GM21576 (cell line): ENCODE measurements at regions not wholly inside any gene's neighbourhood (a gene's known extent, or its start where the extent isn't known, plus 50 kb on each side); places are given as distances from the start of the nearest gene placed in this dataset.

Experiments used
- ATAC-seq: cut with Tn5 transposase; IDR thresholded peaks from one replicate; pipeline ENCODE4 v1.9.1; 2021; ENCODE audit warnings: mild to moderate bottlenecking, moderate library complexity; ENCODE audit not compliant: unreplicated experiment

- ATAC-seq = no peak
Observed at GRCh38 chr11:112728288-112728687, 232.9 kb upstream of the NCAM1 start.

GRCh38 chr11:112728716-112729115 is 232.5 kb upstream of the NCAM1 start:
- no peak for ATAC-seq

GRCh38 chr11:112730591-112730990 is 230.6 kb upstream of the NCAM1 start:
- no peak for ATAC-seq

GRCh38 chr11:112731538-112731937 is 229.7 kb upstream of the NCAM1 start:
- ATAC-seq = no peak

- no peak for ATAC-seq
Observed at GRCh38 chr11:112732031-112732430, 229.2 kb upstream of the NCAM1 start.

- ATAC-seq = no peak
Observed at GRCh38 chr11:112734207-112734606, 227.0 kb upstream of the NCAM1 start.

GRCh38 chr11:112735470-112735869 is 225.8 kb upstream of the NCAM1 start:
- no peak for ATAC-seq

- no peak for ATAC-seq
Observed at GRCh38 chr11:112744041-112744440, 217.2 kb upstream of the NCAM1 start.

GRCh38 chr11:112745973-112746372 is 215.2 kb upstream of the NCAM1 start:
- ATAC-seq = no peak

- no peak for ATAC-seq
Observed at GRCh38 chr11:112748252-112748651, 213.0 kb upstream of the NCAM1 start.

- ATAC-seq = no peak
Observed at GRCh38 chr11:112748713-112749543, 212.3 kb upstream of the NCAM1 start.

GRCh38 chr11:112751329-112751728 is 209.9 kb upstream of the NCAM1 start:
- ATAC-seq = no peak

GRCh38 chr11:112751772-112752171 is 209.4 kb upstream of the NCAM1 start:
- ATAC-seq = no peak

- no peak for ATAC-seq
Observed at GRCh38 chr11:112752563-112752962, 208.7 kb upstream of the NCAM1 start.

GRCh38 chr11:112753706-112754105 is 207.5 kb upstream of the NCAM1 start:
- ATAC-seq = no peak

GRCh38 chr11:112759418-112759817 is 201.8 kb upstream of the NCAM1 start:
- ATAC-seq = no peak

- ATAC-seq = no peak
Observed at GRCh38 chr11:112760396-112761059, 200.7 kb upstream of the NCAM1 start.

- ATAC-seq = no peak
Observed at GRCh38 chr11:112761911-112762706, 199.1 kb upstream of the NCAM1 start.

GRCh38 chr11:112762707-112763090 is 198.5 kb upstream of the NCAM1 start:
- no peak for ATAC-seq

- no peak for ATAC-seq
Observed at GRCh38 chr11:112765337-112765736, 195.9 kb upstream of the NCAM1 start.

- no peak for ATAC-seq
Observed at GRCh38 chr11:112769170-112769569, 192.1 kb upstream of the NCAM1 start.

GRCh38 chr11:112769584-112769983 is 191.6 kb upstream of the NCAM1 start:
- no peak for ATAC-seq
